HG03280 (cell line): ENCODE measurements at regions not wholly inside any gene's neighbourhood (a gene's known extent, or its start where the extent isn't known, plus 50 kb on each side); places are given as distances from the start of the nearest gene placed in this dataset.

Source experiments
- ATAC-seq: cut with Tn5 transposase; IDR thresholded peaks from one replicate; pipeline ENCODE4 v1.9.1; 2021; ENCODE audit warnings: mild to moderate bottlenecking, moderate library complexity; ENCODE audit not compliant: unreplicated experiment

DNA sequence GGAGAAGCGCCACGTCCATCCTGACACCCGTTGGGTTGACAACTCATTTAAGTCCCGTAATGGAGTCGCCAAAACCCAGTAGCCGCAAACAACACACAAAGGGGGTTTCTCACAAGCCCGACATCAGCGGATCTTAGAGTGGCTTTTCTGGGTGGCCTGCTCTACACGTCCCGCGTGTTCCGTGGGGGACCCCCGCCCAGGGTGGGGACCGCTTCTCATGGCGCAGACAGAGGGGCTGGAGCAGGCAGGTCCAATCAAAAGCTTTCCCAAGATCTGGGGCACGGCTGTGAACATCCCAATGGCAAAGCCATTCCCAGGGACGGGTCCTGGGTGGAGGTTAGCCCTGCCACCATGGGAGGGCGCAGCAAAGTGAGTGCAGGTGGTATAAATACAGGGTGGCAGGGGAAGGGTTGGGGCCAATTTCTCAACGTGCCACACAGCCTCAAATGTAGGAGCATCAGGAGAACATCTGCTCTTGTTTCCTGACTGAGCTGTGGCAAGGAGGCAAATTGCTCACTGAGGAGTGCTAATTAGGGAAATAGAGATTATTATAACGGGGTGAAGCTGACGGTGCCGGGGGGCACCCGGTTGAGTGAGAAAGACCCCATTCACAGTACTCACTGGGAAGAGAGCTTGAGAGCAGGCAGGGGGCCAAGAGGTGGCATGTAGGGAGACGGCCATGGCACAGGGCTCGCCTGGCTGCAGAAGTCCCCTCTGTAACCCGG lies 1447.2 kb downstream of the TBC1D22A start:
- ATAC-seq: no peak

- no peak for ATAC-seq
Measured at GRCh38 chr22:48208894-48209293, 1446.4 kb downstream of the TBC1D22A start.

GRCh38 chr22:48207919-48208535 lies 1445.6 kb downstream of the TBC1D22A start:
- ATAC-seq: no peak

GRCh38 chr22:48205790-48206189 lies 1443.3 kb downstream of the TBC1D22A start:
- no peak for ATAC-seq

DNA sequence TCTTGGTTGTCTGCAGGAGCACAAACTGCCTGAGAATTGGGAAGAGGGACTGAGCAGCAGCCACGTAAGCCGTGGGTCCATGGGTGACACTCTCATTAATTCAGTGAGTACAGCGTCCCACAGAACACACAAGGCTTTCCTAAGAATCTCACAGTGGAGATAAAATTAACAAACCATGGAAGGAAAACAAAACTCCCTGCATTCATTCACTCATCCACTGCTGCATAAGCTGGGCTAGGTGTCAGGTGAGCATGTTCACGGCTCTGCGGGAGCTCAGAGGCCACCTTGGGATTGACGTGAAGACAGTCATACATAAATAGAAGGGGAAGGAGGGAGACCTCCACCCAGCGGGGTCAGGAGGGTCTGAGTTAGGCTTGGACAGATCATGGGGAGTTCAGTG lies 1442.7 kb downstream of the TBC1D22A start:
- no peak for ATAC-seq

DNA sequence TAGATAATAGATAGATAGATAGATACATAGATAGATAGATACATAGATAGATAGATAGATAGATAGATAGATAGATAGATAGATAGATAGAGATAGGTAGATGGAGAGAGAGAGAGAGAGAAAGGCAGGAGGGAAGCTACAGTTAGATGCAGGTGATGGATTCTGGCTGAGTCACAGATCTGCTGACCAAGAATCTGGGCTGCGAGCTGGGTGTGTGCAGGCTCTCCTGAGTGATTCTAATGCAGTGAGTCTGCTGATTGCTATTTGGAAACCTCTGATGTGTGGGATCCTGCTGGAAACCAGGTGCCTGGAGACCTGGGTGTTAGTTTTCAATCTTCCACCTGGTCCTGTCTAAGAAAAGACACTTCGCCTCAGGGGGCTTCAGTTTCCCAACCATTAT lies 1441.8 kb downstream of the TBC1D22A start:
- ATAC-seq: no peak

DNA sequence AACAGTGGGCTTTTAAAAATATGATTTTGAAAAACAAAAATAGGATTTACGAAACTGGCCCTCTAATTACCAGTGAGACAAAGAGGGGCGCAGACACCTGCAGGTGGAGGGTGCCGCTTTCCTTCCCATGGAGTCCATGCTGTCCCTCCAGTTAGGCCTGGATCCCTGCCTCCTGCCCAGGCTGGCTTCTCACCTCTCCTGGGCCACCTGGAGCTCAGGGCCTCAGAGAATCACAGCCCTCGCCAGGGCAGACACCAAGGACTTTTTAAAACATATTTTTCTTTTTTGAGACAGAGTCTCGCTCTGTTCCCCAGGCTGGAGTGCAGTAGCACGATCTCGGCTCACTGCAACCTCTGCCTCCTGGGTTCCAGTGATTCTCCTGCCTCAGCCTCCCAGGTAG lies 1437.2 kb downstream of the TBC1D22A start:
- ATAC-seq: no peak

DNA sequence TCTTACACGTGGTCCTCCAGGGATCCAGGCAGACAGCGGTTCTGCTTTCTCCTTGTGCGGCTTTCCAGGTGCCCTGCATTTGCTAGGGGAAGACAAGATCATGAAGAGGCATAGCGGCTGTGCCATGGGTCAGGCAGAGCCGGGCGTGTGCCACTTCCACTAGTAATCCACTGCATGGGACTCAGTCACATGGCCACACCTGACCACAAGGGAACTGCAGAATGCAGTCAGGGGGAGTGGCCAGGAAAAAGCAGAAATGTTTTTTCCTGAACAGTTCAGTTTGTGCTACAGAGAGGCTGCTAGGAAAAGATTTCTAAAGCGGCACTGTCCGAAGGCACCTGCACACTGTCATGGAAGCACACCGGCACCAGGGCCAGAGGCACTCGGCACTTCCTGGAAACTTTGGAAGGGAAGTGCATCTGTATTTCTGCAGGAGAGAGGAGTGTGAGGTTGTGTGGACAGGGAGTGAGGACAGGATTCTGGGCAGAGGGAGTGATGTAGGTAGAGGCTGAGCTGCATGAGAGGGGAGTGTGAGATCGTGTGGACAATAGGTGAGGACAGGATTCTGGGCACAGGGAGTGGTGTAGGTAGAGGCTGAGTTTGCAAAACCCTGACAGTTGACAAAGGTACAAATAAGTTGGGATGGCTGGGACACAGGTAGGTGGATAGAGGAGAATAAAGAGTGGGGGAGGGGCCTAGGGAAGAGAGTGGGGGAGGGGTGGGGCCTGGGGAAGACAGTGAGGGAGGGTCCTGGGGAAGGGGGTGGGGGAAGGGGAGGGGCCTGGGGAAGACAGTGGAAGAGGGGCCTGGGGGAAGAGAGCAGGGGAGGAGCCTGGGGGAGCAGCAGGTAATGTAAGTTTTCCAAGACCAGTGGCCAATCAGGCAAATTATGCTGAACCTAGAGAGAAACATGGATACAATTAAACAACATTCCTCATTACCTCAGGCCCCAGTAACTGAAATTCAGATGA lies 1436.3 kb downstream of the TBC1D22A start:
- ATAC-seq: no peak

DNA sequence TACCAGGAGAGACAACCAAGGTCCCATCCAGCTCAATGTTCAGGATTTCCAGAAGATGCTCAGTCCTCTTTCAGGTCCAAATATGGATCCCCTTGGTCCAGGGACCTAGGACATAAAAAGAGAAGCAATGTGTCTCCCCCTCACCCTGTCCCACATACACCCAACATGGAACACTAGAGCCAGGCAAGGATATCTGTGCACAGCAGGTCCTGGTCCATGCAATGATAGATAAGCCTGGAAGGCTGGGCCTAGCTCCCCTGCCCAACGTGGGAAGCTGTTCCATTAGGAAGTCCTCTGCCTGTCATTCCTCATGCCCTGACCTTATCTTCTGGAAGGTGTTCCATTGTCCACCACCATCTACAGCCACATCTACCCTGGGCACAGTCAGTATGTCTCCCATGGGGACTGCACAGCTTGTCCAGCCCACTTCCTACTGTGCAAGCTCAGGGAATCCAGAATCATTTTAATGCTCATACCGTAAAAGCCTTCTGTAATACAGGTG lies 1434.8 kb downstream of the TBC1D22A start:
- no peak for ATAC-seq

GRCh38 chr22:48192920-48193319 lies 1430.5 kb downstream of the TBC1D22A start:
- no peak for ATAC-seq

DNA sequence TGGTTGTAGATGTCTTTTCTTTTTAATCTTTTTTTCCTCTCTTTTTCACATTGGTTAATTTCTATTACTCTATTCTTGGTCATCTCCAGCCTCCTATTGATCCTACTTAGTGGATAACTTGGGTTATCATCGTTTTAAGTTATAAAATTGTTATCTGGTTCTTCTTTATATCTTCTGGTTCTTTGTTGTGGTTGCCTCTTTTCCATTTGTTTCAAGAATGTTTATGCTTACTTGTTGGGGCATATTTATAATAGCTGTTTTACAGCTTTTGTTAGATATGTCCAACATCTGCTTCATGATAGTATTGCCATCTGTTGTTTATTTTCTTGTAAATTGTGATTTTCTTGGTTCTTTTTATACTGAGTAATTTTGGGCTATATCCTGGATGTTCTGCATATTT lies 1429.6 kb downstream of the TBC1D22A start:
- ATAC-seq: no peak

- no peak for ATAC-seq
Measured at GRCh38 chr22:48188231-48188721, 1425.8 kb downstream of the TBC1D22A start.

DNA sequence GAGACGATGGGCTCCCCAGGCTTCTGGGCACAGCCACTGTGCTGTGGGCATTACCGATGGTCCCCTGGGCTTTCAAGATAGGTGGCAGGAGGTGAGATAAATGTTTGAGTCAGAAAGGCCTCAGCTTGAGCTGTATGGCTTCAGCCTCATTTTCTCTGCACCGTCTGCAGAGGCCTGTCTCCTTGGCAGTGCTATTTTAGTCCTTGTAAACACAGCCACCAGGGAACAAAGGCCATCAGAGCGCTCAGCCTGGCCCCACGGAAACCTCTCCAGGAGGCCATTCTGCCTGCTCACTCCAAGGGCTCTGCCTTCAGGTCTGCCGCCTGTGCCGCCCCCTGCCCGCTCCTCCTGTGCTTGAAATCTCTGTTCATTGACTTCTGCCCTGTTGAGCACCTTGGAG lies 1424.9 kb downstream of the TBC1D22A start:
- ATAC-seq: no peak

DNA sequence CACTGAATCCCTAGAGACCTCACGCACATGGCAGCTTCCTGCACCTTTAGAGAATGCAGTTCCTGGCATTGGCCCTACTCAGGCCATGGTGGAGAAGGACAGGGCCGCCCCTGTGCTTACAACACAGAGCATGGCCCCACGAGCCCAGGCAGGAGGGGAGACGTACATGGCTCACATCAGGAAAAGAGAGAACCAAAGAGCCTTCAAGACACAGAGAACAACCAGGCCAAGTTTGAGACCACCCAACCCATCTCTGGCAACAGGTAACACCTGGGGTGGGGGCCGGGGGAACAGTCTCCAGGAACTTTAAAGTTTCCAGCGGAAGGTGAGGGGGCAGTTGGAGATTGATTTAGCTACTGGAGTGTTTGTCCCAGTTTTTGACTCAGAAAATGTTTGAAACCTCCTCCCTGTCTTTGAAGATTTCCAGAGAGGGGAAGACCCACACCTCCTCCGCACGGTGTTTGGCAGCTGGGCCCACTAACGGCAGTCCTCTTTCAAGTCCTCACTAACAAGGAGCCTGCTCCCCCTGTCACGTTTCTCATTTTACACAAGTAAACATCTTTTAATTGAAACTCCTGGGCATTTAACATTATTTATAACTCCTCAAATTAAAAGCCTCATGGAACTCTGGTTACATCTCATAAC lies 1423.8 kb downstream of the TBC1D22A start:
- ATAC-seq: no peak

GRCh38 chr22:48185071-48186055 lies 1422.9 kb downstream of the TBC1D22A start:
- ATAC-seq: no peak

GRCh38 chr22:48182846-48183805 lies 1420.7 kb downstream of the TBC1D22A start:
- no peak for ATAC-seq

- no peak for ATAC-seq
Measured at GRCh38 chr22:48182031-48182430, 1419.6 kb downstream of the TBC1D22A start.

- no peak for ATAC-seq
Measured at GRCh38 chr22:48181263-48181955, 1419.0 kb downstream of the TBC1D22A start.
